Lower lobe of right lung (tissue), 2 donors: ENCODE measurements at regions not wholly inside any gene's neighbourhood (a gene's known extent, or its start where the extent isn't known, plus 50 kb on each side); places are given as distances from the start of the nearest gene placed in this dataset.

Experiments
- ATAC-seq, 2 donors: fragments of 200-7000 bp; cut with Tn5 transposase; one replicate each; pipeline ENCODE4 v1.9.1; 2020 to 2022; ENCODE audit warnings: mild to moderate bottlenecking in 2 of 2, moderate library complexity in 2 of 2
- DNase-seq: peaks from one replicate; pipeline ENCODE4 v3.0.0-alpha.2; 2020
- H3K27ac ChIP-seq: fragments of 200-600 bp; one replicate; pipeline ENCODE4 v1.8.0; 2022
- H3K27me3 ChIP-seq: fragments of 200-600 bp; one replicate; pipeline ENCODE4 v1.8.0; 2022; ENCODE audit warnings: low read depth
- H3K36me3 ChIP-seq: fragments of 200-600 bp; one replicate; pipeline ENCODE4 v1.8.0; 2022; ENCODE audit warnings: mild to moderate bottlenecking
- H3K4me1 ChIP-seq: fragments of 200-600 bp; one replicate; pipeline ENCODE4 v1.8.0; 2022
- H3K4me3 ChIP-seq: fragments of 200-600 bp; one replicate; pipeline ENCODE4 v1.8.0; 2022; ENCODE audit warnings: mild to moderate bottlenecking
- H3K9me3 ChIP-seq: fragments of 200-600 bp; one replicate; pipeline ENCODE4 v1.8.0; 2022
- intact Hi-C: fragments of 100-400 bp; cut with DNase I; formaldehyde crosslinking; loops from one replicate; pipeline ENCODE4 v1.11.0; 2022
- TF ChIP-seq, protein P1 (sequence below): fragments of 200-600 bp; IDR thresholded peaks from one replicate; pipeline ENCODE4 v1.8.0; 2022; ENCODE audit warnings: antibody characterized with exemption, mild to moderate bottlenecking
- donor health status: DM: no; HTN: yes; CAD: no; lungs with severe emphysema.

DNA sequence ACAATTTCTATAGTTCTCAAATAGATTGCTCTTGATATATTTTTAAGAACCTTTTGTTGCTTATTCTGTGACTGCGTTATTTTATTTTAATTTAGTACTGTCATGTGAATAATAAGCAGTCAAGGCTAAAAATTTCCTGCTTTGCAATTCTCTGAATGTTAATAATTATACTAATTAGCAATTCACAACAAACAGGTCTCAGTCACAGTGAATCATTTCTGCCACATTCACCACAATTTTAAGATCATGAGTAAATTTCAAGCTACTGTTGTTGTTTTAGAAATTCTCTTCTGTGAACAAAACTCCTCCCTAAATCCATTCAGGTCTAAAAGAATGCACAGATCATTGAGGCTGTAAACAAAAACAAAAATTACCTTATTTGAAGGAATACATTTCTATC lies 339.6 kb upstream of the DPYD start:
- ATAC-seq (no peak), DNase-seq (no peak)
- Histone ChIP-seq H3K4me1 (no peaks in the 10 kb centered on the region), H3K27me3 (no peaks in the 10 kb centered on the region), H3K36me3 (no peaks in the 10 kb centered on the region), H3K4me3 (no peak overlapping the region), H3K9me3 (no peaks in the 10 kb centered on the region), H3K27ac (no peak overlapping the region)
- TF ChIP-seq, protein P1, sequence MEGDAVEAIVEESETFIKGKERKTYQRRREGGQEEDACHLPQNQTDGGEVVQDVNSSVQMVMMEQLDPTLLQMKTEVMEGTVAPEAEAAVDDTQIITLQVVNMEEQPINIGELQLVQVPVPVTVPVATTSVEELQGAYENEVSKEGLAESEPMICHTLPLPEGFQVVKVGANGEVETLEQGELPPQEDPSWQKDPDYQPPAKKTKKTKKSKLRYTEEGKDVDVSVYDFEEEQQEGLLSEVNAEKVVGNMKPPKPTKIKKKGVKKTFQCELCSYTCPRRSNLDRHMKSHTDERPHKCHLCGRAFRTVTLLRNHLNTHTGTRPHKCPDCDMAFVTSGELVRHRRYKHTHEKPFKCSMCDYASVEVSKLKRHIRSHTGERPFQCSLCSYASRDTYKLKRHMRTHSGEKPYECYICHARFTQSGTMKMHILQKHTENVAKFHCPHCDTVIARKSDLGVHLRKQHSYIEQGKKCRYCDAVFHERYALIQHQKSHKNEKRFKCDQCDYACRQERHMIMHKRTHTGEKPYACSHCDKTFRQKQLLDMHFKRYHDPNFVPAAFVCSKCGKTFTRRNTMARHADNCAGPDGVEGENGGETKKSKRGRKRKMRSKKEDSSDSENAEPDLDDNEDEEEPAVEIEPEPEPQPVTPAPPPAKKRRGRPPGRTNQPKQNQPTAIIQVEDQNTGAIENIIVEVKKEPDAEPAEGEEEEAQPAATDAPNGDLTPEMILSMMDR = no peak
- intact Hi-C loops = no loop called here

DNA sequence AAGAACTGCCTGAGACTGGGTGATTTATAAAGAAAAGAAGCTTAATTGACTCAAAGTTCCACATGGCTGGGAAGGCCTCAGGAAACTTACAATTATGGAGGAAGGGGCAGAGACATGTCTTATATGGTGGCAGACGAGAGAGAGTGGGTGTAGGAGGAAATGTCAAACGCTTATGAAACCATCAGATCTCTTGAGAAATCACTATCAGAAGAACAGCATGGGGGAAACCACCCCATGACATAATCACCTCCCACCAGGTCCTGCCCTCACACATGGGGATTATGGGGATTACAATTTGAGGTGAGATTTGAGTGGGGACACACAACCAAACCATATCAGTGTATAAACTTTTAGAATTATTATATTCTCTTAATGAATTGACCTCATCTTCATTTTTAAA lies 335.9 kb upstream of the DPYD start:
- Histone ChIP-seq H3K36me3 (no peaks in the 10 kb centered on the region), H3K9me3 (no peaks in the 10 kb centered on the region), H3K4me3 (no peak overlapping the region), H3K27ac (no peak overlapping the region), H3K4me1 (no peaks in the 10 kb centered on the region), H3K27me3 (no peaks in the 10 kb centered on the region)
- TF ChIP-seq, protein P1 = no peak
- DNase-seq (no peak), ATAC-seq (no peak)
- intact Hi-C loops = no loop called here

DNA sequence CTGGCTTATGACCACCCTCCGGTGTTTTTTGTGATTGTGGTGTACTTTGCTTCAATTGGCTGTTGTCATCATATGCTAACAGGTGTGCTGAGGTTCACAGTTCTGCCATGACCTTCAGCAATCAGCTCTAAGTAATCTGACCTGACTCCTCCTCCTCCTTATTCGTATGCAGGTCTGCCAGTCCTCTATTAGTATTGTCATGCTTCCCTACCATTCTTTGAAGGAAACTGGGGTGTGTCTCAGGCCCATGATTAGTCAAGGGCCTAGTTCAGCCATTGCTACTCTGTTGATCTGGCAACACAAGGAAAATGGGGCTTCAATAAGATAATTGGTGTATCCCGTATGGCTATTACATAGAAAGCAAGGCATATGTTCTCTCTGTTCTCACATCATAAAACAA lies 332.3 kb upstream of the DPYD start:
- TF ChIP-seq, protein P1 = no peak
- no peak overlapping the region for H3K27ac ChIP-seq
- H3K4me3 ChIP-seq = no peak overlapping the region
- DNase-seq (no peak), ATAC-seq (no peak)
- no peaks in the 10 kb centered on the region for H3K27me3 ChIP-seq
- H3K4me1 ChIP-seq = no peaks in the 10 kb centered on the region
- H3K9me3 ChIP-seq = no peaks in the 10 kb centered on the region
- no peaks in the 10 kb centered on the region for H3K36me3 ChIP-seq
- intact Hi-C loops = no loop called here

DNA sequence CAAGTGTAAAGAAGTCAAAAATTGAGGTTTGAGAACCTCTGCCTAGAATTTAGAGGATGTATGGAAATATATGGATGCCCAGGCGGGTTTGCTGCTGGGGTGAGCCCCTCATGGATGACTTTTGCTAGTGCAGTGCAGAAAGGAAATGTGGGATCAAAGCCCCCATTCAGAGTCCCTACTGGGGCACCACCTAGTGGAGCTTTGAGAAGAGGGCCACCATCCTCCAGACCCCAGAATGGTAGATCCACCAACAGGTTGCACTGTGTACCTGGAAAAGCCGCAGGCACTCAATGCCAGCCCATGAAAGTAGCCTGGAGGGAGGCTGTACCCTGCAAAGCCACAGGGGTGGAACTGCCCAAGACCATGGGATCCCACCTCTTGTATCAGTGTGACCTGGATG lies 330.7 kb upstream of the DPYD start:
- no peaks in the 10 kb centered on the region for H3K27me3 ChIP-seq
- H3K4me1 ChIP-seq = no peaks in the 10 kb centered on the region
- intact Hi-C loops = no loop called here
- H3K27ac ChIP-seq = no peak overlapping the region
- ATAC-seq (no peak), DNase-seq (no peak)
- TF ChIP-seq, protein P1 = no peak
- H3K9me3 ChIP-seq = no peaks in the 10 kb centered on the region
- H3K36me3 ChIP-seq = no peaks in the 10 kb centered on the region
- H3K4me3 ChIP-seq = no peak overlapping the region

DNA sequence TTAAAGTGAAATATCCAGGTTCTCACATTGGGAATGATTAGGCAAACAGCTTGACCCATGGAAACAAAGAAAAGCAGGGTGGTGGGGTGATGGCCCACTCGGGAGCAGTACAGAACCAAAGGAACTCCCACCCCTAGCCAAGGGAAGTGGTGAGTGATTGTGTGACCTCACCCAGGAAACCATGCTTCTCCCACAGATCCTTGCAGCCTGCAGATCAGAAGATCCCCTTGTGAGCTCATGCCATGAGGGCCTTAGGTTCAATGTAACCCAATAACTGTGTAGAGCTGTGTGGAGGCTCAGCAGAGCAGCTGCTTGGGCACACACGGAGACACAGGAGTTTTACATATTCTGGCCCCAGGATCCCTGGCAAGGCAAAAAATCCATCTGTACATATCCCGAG lies 311.8 kb upstream of the DPYD start:
- H3K9me3 ChIP-seq = peaks cover 19% of the 10 kb centered on the region
- TF ChIP-seq, protein P1 = no peak
- no peak overlapping the region for H3K27ac ChIP-seq
- intact Hi-C loops = no loop called here
- H3K36me3 ChIP-seq = no peaks in the 10 kb centered on the region
- no peaks in the 10 kb centered on the region for H3K4me1 ChIP-seq
- ATAC-seq (no peak), DNase-seq (no peak)
- no peak overlapping the region for H3K4me3 ChIP-seq
- no peaks in the 10 kb centered on the region for H3K27me3 ChIP-seq

DNA sequence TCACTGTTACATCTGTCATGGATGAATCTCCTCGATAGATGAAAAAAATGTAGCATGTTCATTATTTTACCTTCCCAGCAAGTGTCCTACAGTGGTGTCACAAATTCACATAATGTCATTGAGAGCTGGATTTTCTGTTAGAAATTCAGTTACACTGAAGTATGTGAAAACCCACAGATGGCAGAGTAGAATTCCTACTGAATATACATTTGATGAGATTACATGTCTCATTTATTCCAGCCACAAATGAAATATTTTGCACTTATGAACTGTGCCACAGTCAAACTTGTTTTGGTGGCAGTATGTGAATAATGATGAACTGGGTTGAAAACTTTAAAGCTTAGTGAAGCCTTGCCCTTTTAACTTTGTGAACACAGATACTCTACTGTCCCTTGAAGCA lies 301.9 kb upstream of the DPYD start:
- Histone ChIP-seq H3K4me1 (no peaks in the 10 kb centered on the region), H3K27me3 (no peaks in the 10 kb centered on the region), H3K9me3 (no peaks in the 10 kb centered on the region), H3K36me3 (no peaks in the 10 kb centered on the region), H3K4me3 (no peak overlapping the region), H3K27ac (no peak overlapping the region)
- TF ChIP-seq, protein P1 = no peak
- DNase-seq (no peak), ATAC-seq (no peak)
- intact Hi-C loops = no loop called here
